Kasumi-1 (cell line): ENCODE measurements at regions not wholly inside any gene's neighbourhood (a gene's known extent, or its start where the extent isn't known, plus 50 kb on each side); places are given as distances from the start of the nearest gene placed in this dataset.
"Not testable (repeated sequence)": the region's sequence is repeated elsewhere in the genome, so short reads cannot be mapped to it uniquely, and the experiment has no call there.

Experiments
- DNase-seq, 2 experiments: peaks; one replicate each; lab custom pipeline; 2025; lab: John Stamatoyannopoulos, UW

GRCh38 chr2:242047963-242048362 is 178.4 kb downstream of the RTP5 start:
- DNase-seq, result no peak

GRCh38 chr2:242048479-242048878 is 178.9 kb downstream of the RTP5 start:
- DNase-seq, result no peak

GRCh38 chr2:242049492-242049891 is 180.0 kb downstream of the RTP5 start:
- not testable (repeated sequence) for DNase-seq

GRCh38 chr2:242051463-242051862 is 181.9 kb downstream of the RTP5 start:
- no peak for DNase-seq

- DNase-seq, result no peak
These were observed 182.9 kb downstream of the RTP5 start for GRCh38 chr2:242052421-242052820.

GRCh38 chr2:242053921-242054320 is 184.4 kb downstream of the RTP5 start:
- no peak for DNase-seq

GRCh38 chr2:242054406-242054805 is 184.9 kb downstream of the RTP5 start:
- DNase-seq, result no peak

- no peak for DNase-seq
These were observed 185.6 kb downstream of the RTP5 start for GRCh38 chr2:242054881-242055801.

GRCh38 chr2:242056026-242056425 is 186.5 kb downstream of the RTP5 start:
- no peak for DNase-seq

- DNase-seq, result no peak
These were observed 187.3 kb downstream of the RTP5 start for GRCh38 chr2:242056785-242057184.

GRCh38 chr2:242057379-242058040 is 188.0 kb downstream of the RTP5 start:
- DNase-seq, result no peak

- no peak for DNase-seq
These were observed 188.7 kb downstream of the RTP5 start for GRCh38 chr2:242058116-242058680.

- DNase-seq, result no peak
These were observed 190.0 kb downstream of the RTP5 start for GRCh38 chr2:242059566-242059965.

GRCh38 chr2:242060212-242060835 is 190.8 kb downstream of the RTP5 start:
- no peak for DNase-seq

- not testable (repeated sequence) for DNase-seq
These were observed 192.4 kb downstream of the RTP5 start for GRCh38 chr2:242061930-242062329.

- DNase-seq, result no peak
These were observed 193.9 kb downstream of the RTP5 start for GRCh38 chr2:242063436-242063835.

GRCh38 chr2:242063850-242064249 is 194.3 kb downstream of the RTP5 start:
- DNase-seq, result no peak

- DNase-seq, result no peak
These were observed 195.1 kb downstream of the RTP5 start for GRCh38 chr2:242064364-242065250.

GRCh38 chr2:242065426-242065825 is 195.9 kb downstream of the RTP5 start:
- DNase-seq, result no peak

- DNase-seq, result no peak
These were observed 199.5 kb downstream of the RTP5 start for GRCh38 chr2:242069018-242069417.

- DNase-seq, result not testable (repeated sequence)
These were observed 200.4 kb downstream of the RTP5 start for GRCh38 chr2:242069938-242070395.
